ENCODE measurements at regions not wholly inside any gene's neighbourhood (a gene's known extent, or its start where the extent isn't known, plus 50 kb on each side); places are given as distances from the start of the nearest gene placed in this dataset.

- no peak overlapping the region for H3K4me3 ChIP-seq (ENCODE audit: low read depth, low read length)
- TF ChIP-seq CTCF (IDR thresholded peaks at IDR 0.05; ENCODE audit: insufficient read depth, low read depth, low read length) = no peak
- no peak for DNase-seq (ENCODE audit: low read depth)
Measured at GRCh38 chr16:58960034-58960433, 225.9 kb upstream of the GOT2 start.

- no peak for DNase-seq (ENCODE audit: low read depth)
- TF ChIP-seq CTCF (IDR thresholded peaks at IDR 0.05; ENCODE audit: insufficient read depth, low read depth, low read length) = no peak
Measured at GRCh38 chr16:58958749-58959148, 224.6 kb upstream of the GOT2 start.

GRCh38 chr16:58948244-58948643, 214.1 kb upstream of the GOT2 start:
- no peak overlapping the region for H3K4me3 ChIP-seq (ENCODE audit: low read depth, low read length)
- DNase-seq (ENCODE audit: low read depth) = no peak
- TF ChIP-seq CTCF (IDR thresholded peaks at IDR 0.05; ENCODE audit: insufficient read depth, low read depth, low read length) = no peak

More at GRCh38 chr16:58958749-58959148, 224.6 kb upstream of the GOT2 start:
- no peak overlapping the region for H3K4me3 ChIP-seq (ENCODE audit: low read depth, low read length)

- TF ChIP-seq CTCF (IDR thresholded peaks at IDR 0.05; ENCODE audit: insufficient read depth, low read depth, low read length) = no peak
- H3K4me3 ChIP-seq (ENCODE audit: low read depth, low read length) = no peak overlapping the region
- DNase-seq (ENCODE audit: low read depth) = no peak
Measured at GRCh38 chr16:58940609-58941008, 206.5 kb upstream of the GOT2 start.

- no peak for DNase-seq (ENCODE audit: low read depth)
- no peak overlapping the region for H3K4me3 ChIP-seq (ENCODE audit: low read depth, low read length)
- TF ChIP-seq CTCF (IDR thresholded peaks at IDR 0.05; ENCODE audit: insufficient read depth, low read depth, low read length) = no peak
Measured at GRCh38 chr16:58938811-58939210, 204.7 kb upstream of the GOT2 start.

- TF ChIP-seq CTCF (IDR thresholded peaks at IDR 0.05; ENCODE audit: insufficient read depth, low read depth, low read length) = no peak
- DNase-seq (ENCODE audit: low read depth) = no peak
- H3K4me3 ChIP-seq (ENCODE audit: low read depth, low read length) = no peak overlapping the region
Measured at GRCh38 chr16:58937661-58938060, 203.5 kb upstream of the GOT2 start.

GRCh38 chr16:58933186-58933585, 199.1 kb upstream of the GOT2 start:
- no peak for TF ChIP-seq CTCF (IDR thresholded peaks at IDR 0.05; ENCODE audit: insufficient read depth, low read depth, low read length)
- DNase-seq (ENCODE audit: low read depth) = no peak
- H3K4me3 ChIP-seq (ENCODE audit: low read depth, low read length) = no peak overlapping the region

Data from fibroblast of villous mesenchyme (primary cell).